RWPE1 (cell line): ENCODE measurements at regions not wholly inside any gene's neighbourhood (a gene's known extent, or its start where the extent isn't known, plus 50 kb on each side); places are given as distances from the start of the nearest gene placed in this dataset.
A peak's percentile ranks its signal among the peaks of the same experiment; 100 is the strongest.

Experiments used
- CTCF ChIA-PET: fragments of 350-600 bp; sonication (Branson Sonifier 250); formaldehyde crosslinking; extraction: SDS; loops from one replicate; lab custom pipeline; 2021; lab: Yijun Ruan, JAX
- POLR2A ChIA-PET: fragments of 400-600 bp; formaldehyde crosslinking; extraction: SDS; loops from one replicate; lab custom pipeline; 2020; ENCODE audit warnings: antibody characterized with exemption; ENCODE audit not compliant: low non-redundant PET; lab: Yijun Ruan, JAX
- DNase-seq: peaks from one replicate; pipeline ENCODE4 v3.0.0; 2012; ENCODE audit warnings: low spot score
- H3K27ac ChIP-seq: fragments of 450-650 bp; 2 replicates; pipeline ENCODE4 v1.5.1; 2017
- TF ChIP-seq, protein P1 (sequence below): fragments of 450-650 bp; conservative IDR thresholded peaks from 2 replicates; pipeline ENCODE4 v1.5.1; 2017; ENCODE audit warnings: low read depth, mild to moderate bottlenecking

- no peak for DNase-seq
- CTCF ChIA-PET: interaction anchor here (0.6 to 0.7 kb wide), 2 partner anchors 10 to 51 kb away, joined by 3 read pairs; no protein-coding TSS in a partner anchor
- POLR2A ChIA-PET: no interaction called here
Observed at GRCh38 chr6:16849988-16850680, 88.9 kb upstream of the ATXN1 start.

GRCh38 chr6:16849280-16849987 is 88.2 kb upstream of the ATXN1 start:
- CTCF ChIA-PET: interaction anchor here (0.7 kb wide), 1 partner anchor 10 kb away, joined by 3 read pairs; no protein-coding TSS in a partner anchor
- TF ChIP-seq, protein P1, sequence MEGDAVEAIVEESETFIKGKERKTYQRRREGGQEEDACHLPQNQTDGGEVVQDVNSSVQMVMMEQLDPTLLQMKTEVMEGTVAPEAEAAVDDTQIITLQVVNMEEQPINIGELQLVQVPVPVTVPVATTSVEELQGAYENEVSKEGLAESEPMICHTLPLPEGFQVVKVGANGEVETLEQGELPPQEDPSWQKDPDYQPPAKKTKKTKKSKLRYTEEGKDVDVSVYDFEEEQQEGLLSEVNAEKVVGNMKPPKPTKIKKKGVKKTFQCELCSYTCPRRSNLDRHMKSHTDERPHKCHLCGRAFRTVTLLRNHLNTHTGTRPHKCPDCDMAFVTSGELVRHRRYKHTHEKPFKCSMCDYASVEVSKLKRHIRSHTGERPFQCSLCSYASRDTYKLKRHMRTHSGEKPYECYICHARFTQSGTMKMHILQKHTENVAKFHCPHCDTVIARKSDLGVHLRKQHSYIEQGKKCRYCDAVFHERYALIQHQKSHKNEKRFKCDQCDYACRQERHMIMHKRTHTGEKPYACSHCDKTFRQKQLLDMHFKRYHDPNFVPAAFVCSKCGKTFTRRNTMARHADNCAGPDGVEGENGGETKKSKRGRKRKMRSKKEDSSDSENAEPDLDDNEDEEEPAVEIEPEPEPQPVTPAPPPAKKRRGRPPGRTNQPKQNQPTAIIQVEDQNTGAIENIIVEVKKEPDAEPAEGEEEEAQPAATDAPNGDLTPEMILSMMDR: no peak
- H3K27ac ChIP-seq: no peak overlapping the region
- DNase-seq: no peak
- POLR2A ChIA-PET: no interaction called here

More at GRCh38 chr6:16849988-16850680, 88.9 kb upstream of the ATXN1 start:
- H3K27ac ChIP-seq: no peak overlapping the region
- TF ChIP-seq, protein P1: no peak

GRCh38 chr6:16846399-16846778 is 85.1 kb upstream of the ATXN1 start:
- no peak for DNase-seq
- POLR2A ChIA-PET: no interaction called here
- TF ChIP-seq, protein P1: no peak
- H3K27ac ChIP-seq: no peak overlapping the region
- CTCF ChIA-PET: interaction anchor here (0.7 kb wide), 1 partner anchor 66 kb away, joined by 4 read pairs; no protein-coding TSS in a partner anchor

GRCh38 chr6:16844183-16844582 is 82.9 kb upstream of the ATXN1 start:
- POLR2A ChIA-PET: no interaction called here
- no peak for DNase-seq
- TF ChIP-seq, protein P1: no peak
- H3K27ac ChIP-seq: no peak overlapping the region
- CTCF ChIA-PET: interaction anchor here (0.7 kb wide), 2 partner anchors 20 to 1471 kb away, joined by 3 to 5 read pairs; no protein-coding TSS in a partner anchor

DNA sequence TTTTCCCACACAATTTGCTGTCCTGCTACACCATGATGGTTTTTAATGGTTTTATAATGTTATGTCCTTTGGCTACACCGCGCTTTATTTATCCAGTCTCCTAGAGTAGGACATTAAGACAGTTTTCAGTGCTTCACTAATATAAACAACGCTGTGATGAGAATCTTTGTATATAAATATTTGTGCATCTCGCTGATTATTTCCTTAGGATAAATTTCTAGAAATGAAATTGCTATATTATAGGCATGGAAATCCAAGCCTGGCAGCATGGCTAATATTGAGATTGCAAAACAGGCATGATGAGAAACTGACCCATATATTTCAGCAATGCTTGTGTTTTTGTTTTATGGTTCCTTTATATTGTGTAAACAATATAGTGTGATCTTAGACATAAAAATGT is 81.4 kb upstream of the ATXN1 start:
- no peak overlapping the region for H3K27ac ChIP-seq
- DNase-seq: no peak
- POLR2A ChIA-PET: no interaction called here
- CTCF ChIA-PET: no interaction called here
- TF ChIP-seq, protein P1: no peak

- DNase-seq: peak; percentile 57
- TF ChIP-seq, protein P1: no peak
- ChIA-PET CTCF (no interaction called here), POLR2A (no interaction called here)
- no peak overlapping the region for H3K27ac ChIP-seq
Observed at GRCh38 chr6:16841241-16841640, 80.0 kb upstream of the ATXN1 start.
